ENCODE measurements at regions not wholly inside any gene's neighbourhood (a gene's known extent, or its start where the extent isn't known, plus 50 kb on each side); places are given as distances from the start of the nearest gene placed in this dataset.

GRCh38 chr4:1502976-1503375, 96.7 kb upstream of the NKX1-1 start:
- no peak for TF ChIP-seq CTCF (IDR thresholded peaks at IDR 0.05)
- no peak for TF ChIP-seq POLR2A (IDR thresholded peaks at IDR 0.05)

All from right lobe of liver (tissue), 4 donors.